ENCODE measurements at regions not wholly inside any gene's neighbourhood (a gene's known extent, or its start where the extent isn't known, plus 50 kb on each side); places are given as distances from the start of the nearest gene placed in this dataset.

GRCh38 chr1:192926736-192927135, 117.9 kb downstream of the RGS2 start:
- no peak overlapping the region for H3K4me3 ChIP-seq (ENCODE audit: insufficient read depth, low read length, poor library complexity, severe bottlenecking)
- H3K9me3 ChIP-seq (ENCODE audit: insufficient read depth, low read length): no peaks in the 10 kb centered on the region
- no peaks in the 10 kb centered on the region for H3K79me2 ChIP-seq (ENCODE audit: insufficient read depth, low read length)
- H3K36me3 ChIP-seq (ENCODE audit: low read length): no peaks in the 10 kb centered on the region
- H2AFZ ChIP-seq (ENCODE audit: low read depth, low read length, severe bottlenecking): no peak overlapping the region
- H4K20me1 ChIP-seq (ENCODE audit: low read depth, low read length): no peaks in the 10 kb centered on the region
- TF ChIP-seq EZH2phosphoT487 (conservative IDR thresholded peaks at IDR 0.05; ENCODE audit: low read length) (no peak), CTCF (IDR thresholded peaks at IDR 0.05; ENCODE audit: insufficient read depth, low read length, poor library complexity, severe bottlenecking) (no peak)
- H3K9ac ChIP-seq (ENCODE audit: low read length): no peak overlapping the region
- no peaks in the 10 kb centered on the region for H3K9me2 ChIP-seq (replicated peaks; ENCODE audit: insufficient read depth, low read length)
- no peaks in the 10 kb centered on the region for H3K27me3 ChIP-seq (ENCODE audit: low read length)
- H3K4me2 ChIP-seq (ENCODE audit: low read depth, low read length, poor library complexity, severe bottlenecking): no peak overlapping the region
- no peaks in the 10 kb centered on the region for H3F3A ChIP-seq (ENCODE audit: insufficient read depth)
- H3K27ac ChIP-seq (ENCODE audit: low read depth, low read length): no peak overlapping the region

GRCh38 chr1:192927496-192927895, 118.7 kb downstream of the RGS2 start:
- no peak for TF ChIP-seq CTCF (IDR thresholded peaks at IDR 0.05; ENCODE audit: insufficient read depth, low read length, poor library complexity, severe bottlenecking)
- TF ChIP-seq EZH2phosphoT487 (conservative IDR thresholded peaks at IDR 0.05; ENCODE audit: low read length): no peak

GRCh38 chr1:192929597-192929996, 120.8 kb downstream of the RGS2 start:
- TF ChIP-seq EZH2phosphoT487 (conservative IDR thresholded peaks at IDR 0.05; ENCODE audit: low read length): no peak
- TF ChIP-seq CTCF (IDR thresholded peaks at IDR 0.05; ENCODE audit: insufficient read depth, low read length, poor library complexity, severe bottlenecking): no peak
- Histone ChIP-seq H3K79me2 (ENCODE audit: insufficient read depth, low read length) (no peaks in the 10 kb centered on the region), H3K4me2 (ENCODE audit: low read depth, low read length, poor library complexity, severe bottlenecking) (no peak overlapping the region)

More at GRCh38 chr1:192927496-192927895, 118.7 kb downstream of the RGS2 start:
- no peaks in the 10 kb centered on the region for H3K9me2 ChIP-seq (replicated peaks; ENCODE audit: insufficient read depth, low read length)
- H3K36me3 ChIP-seq (ENCODE audit: low read length): no peaks in the 10 kb centered on the region
- no peaks in the 10 kb centered on the region for H4K20me1 ChIP-seq (ENCODE audit: low read depth, low read length)
- no peaks in the 10 kb centered on the region for H3K27me3 ChIP-seq (ENCODE audit: low read length)
- H3K9ac ChIP-seq (ENCODE audit: low read length): no peak overlapping the region
- no peaks in the 10 kb centered on the region for H3K79me2 ChIP-seq (ENCODE audit: insufficient read depth, low read length)
- H3K27ac ChIP-seq (ENCODE audit: low read depth, low read length): no peak overlapping the region
- no peaks in the 10 kb centered on the region for H3K9me3 ChIP-seq (ENCODE audit: insufficient read depth, low read length)
- H3K4me2 ChIP-seq (ENCODE audit: low read depth, low read length, poor library complexity, severe bottlenecking): no peak overlapping the region
- H2AFZ ChIP-seq (ENCODE audit: low read depth, low read length, severe bottlenecking): no peak overlapping the region
- H3F3A ChIP-seq (ENCODE audit: insufficient read depth): no peaks in the 10 kb centered on the region
- no peak overlapping the region for H3K4me3 ChIP-seq (ENCODE audit: insufficient read depth, low read length, poor library complexity, severe bottlenecking)

More at GRCh38 chr1:192929597-192929996, 120.8 kb downstream of the RGS2 start:
- H3K36me3 ChIP-seq (ENCODE audit: low read length): no peaks in the 10 kb centered on the region
- no peaks in the 10 kb centered on the region for H4K20me1 ChIP-seq (ENCODE audit: low read depth, low read length)
- no peak overlapping the region for H3K4me3 ChIP-seq (ENCODE audit: insufficient read depth, low read length, poor library complexity, severe bottlenecking)
- no peak overlapping the region for H3K9ac ChIP-seq (ENCODE audit: low read length)
- no peaks in the 10 kb centered on the region for H3K9me3 ChIP-seq (ENCODE audit: insufficient read depth, low read length)
- no peaks in the 10 kb centered on the region for H3F3A ChIP-seq (ENCODE audit: insufficient read depth)
- H3K27me3 ChIP-seq (ENCODE audit: low read length): no peaks in the 10 kb centered on the region
- no peak overlapping the region for H3K27ac ChIP-seq (ENCODE audit: low read depth, low read length)
- no peak overlapping the region for H2AFZ ChIP-seq (ENCODE audit: low read depth, low read length, severe bottlenecking)
- no peaks in the 10 kb centered on the region for H3K9me2 ChIP-seq (replicated peaks; ENCODE audit: insufficient read depth, low read length)
